Right lobe of liver (tissue), 6 donors: ENCODE measurements at regions not wholly inside any gene's neighbourhood (a gene's known extent, or its start where the extent isn't known, plus 50 kb on each side); places are given as distances from the start of the nearest gene placed in this dataset.

Experiments
- ATAC-seq, 4 donors: fragments of 200-7000 bp; cut with Tn5 transposase; one replicate each; pipeline ENCODE4 v1.9.1; 2020; ENCODE audit warnings: mild to moderate bottlenecking in 4 of 4, moderate library complexity in 4 of 4
- DNase-seq, 3 donors: peaks; one replicate each; pipeline ENCODE4 v3.0.0-alpha.2; 2020
- H3K27ac ChIP-seq, 3 donors: fragments of 200-600 bp; one replicate each; pipeline ENCODE4 v1.8.0; 2022
- H3K27me3 ChIP-seq, 2 donors: fragments of 200-600 bp; one replicate each; pipeline ENCODE4 v1.8.0; 2022
- H3K36me3 ChIP-seq, 4 donors: fragments of 200-600 bp; sonication (generic) in 1 of 4; one replicate each; pipeline versions ENCODE4 v1.5.1 to v1.8.0; 2017 to 2022; ENCODE audit warnings: control low read depth in 1 of 4
- H3K4me1 ChIP-seq, 4 donors: fragments of 200-600 bp; sonication (generic) in 1 of 4; one replicate each; pipeline versions ENCODE4 v1.5.1 to v1.8.0; 2017 to 2022; ENCODE audit warnings: control low read depth in 1 of 4
- H3K4me3 ChIP-seq, 3 donors: fragments of 200-600 bp; one replicate each; pipeline ENCODE4 v1.8.0; 2022
- H3K9me3 ChIP-seq, 4 donors: fragments of 200-600 bp; sonication (generic) in 1 of 4; one replicate each; pipeline versions ENCODE4 v1.5.1 to v1.8.0; 2017 to 2022; ENCODE audit warnings: control low read depth in 1 of 4
- CTCF ChIP-seq, 4 donors: fragments of 200-600 bp in 3 of 4; fragments of 450-650 bp in 1 of 4; IDR thresholded peaks; one replicate each; pipeline versions ENCODE4 v1.5.1 to v1.8.0; 2016 to 2022; ENCODE audit warnings: antibody characterized with exemption in 4 of 4, mild to moderate bottlenecking in 2 of 4
- POLR2A ChIP-seq: fragments of 450-650 bp; IDR thresholded peaks from one replicate; pipeline ENCODE4 v1.6.1; 2017; ENCODE audit warnings: antibody characterized with exemption, mild to moderate bottlenecking
- WGBS: methylation state at CpG from one replicate; pipeline ENCODE4 v1.1.6; 2018; ENCODE audit warnings: low coverage, low lambda C conversion rate; ENCODE audit not compliant: insufficient coverage; ENCODE audit errors: missing lambda C conversion rate; 5-methylcytosine and 5-hydroxymethylcytosine counted together
- intact Hi-C, 2 donors: fragments of 100-400 bp; cut with DNase I; formaldehyde crosslinking; loops; one replicate each; pipeline versions ENCODE4 v1.11.2 to v1.14.1; 2022
- donor health status: DM: no; HTN: yes; CAD: no.
- donor health status: DM: no; HTN: no; CAD: no.
- donor health status: DM: no; HTN: no; CAD: no.
- donor health status: DM: no; HTN: yes; CAD: no.
- donor health status: DM: no; HTN: yes; CAD: no.

- ATAC-seq (peak; percentile 62 to 97 (median 82)), DNase-seq (peak; percentile 48 to 77 (median 64))
- no peaks in the 10 kb centered on the region for H3K36me3 ChIP-seq
- no peak overlapping the region for H3K27ac ChIP-seq
- TF ChIP-seq POLR2A (no peak), CTCF (IDR thresholded peaks at IDR 0.05) (no peak)
- H3K27me3 ChIP-seq = no peaks in the 10 kb centered on the region
- H3K9me3 ChIP-seq = no peaks in the 10 kb centered on the region
- no peaks in the 10 kb centered on the region for H3K4me1 ChIP-seq
- WGBS = 14% methylated on average over 7 of the region's 8 CpGs
- H3K4me3 ChIP-seq = no peak overlapping the region
- intact Hi-C loops = no loop called here
Measured at GRCh38 chr7:42292991-42293521, 56.0 kb upstream of the GLI3 start.

- H3K9me3 ChIP-seq = no peaks in the 10 kb centered on the region
- ATAC-seq (no peak), DNase-seq (no peak)
- H3K27ac ChIP-seq = no peak overlapping the region
- TF ChIP-seq CTCF (IDR thresholded peaks at IDR 0.05) (no peak), POLR2A (no peak)
- no peaks in the 10 kb centered on the region for H3K27me3 ChIP-seq
- 33% methylated on average over 1 of the region's 1 CpG for WGBS
- no peak overlapping the region for H3K4me3 ChIP-seq
- H3K4me1 ChIP-seq = no peaks in the 10 kb centered on the region
- intact Hi-C loops = no loop called here
- no peaks in the 10 kb centered on the region for H3K36me3 ChIP-seq
Measured at GRCh38 chr7:42289473-42289872, 52.5 kb upstream of the GLI3 start.
